Mucosa of gallbladder (tissue), 1 donor: ENCODE measurements at regions not wholly inside any gene's neighbourhood (a gene's known extent, or its start where the extent isn't known, plus 50 kb on each side); places are given as distances from the start of the nearest gene placed in this dataset.
"Not testable (repeated sequence)": the region's sequence is repeated elsewhere in the genome, so short reads cannot be mapped to it uniquely, and the experiment has no call there.

Experiments
- DNase-seq: peaks from one replicate; pipeline ENCODE4 v3.0.0-alpha.2; 2020; ENCODE audit warnings: low spot score
- donor health status: DM: no; HTN: no; CAD: no.

- not testable (repeated sequence) for DNase-seq
Observed at GRCh38 chr5:17034992-17035391, 98.9 kb upstream of the MYO10 start.

DNA sequence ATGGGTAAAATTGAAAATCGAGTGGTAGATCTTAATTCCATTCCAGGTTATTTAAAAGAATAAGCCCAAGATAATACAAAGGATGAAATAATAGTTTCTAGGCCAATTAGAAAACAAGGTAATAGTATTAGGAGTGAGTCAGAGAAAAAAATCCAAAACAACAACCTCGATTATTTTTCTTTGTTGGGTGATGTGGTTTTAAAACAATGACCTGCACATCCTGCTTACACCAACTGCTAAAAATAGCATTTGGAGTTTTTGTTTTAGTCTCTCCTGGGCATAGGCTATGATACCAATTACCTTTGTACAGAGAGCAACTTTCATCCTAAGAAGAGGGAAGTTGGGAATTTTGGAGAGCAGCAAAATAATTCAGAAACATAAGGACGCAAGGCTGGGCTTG, 101.7 kb upstream of the MYO10 start:
- DNase-seq, result no peak

GRCh38 chr5:17039170-17039569, 103.1 kb upstream of the MYO10 start:
- DNase-seq, result no peak

- no peak for DNase-seq
Observed at GRCh38 chr5:17042041-17042440, 106.0 kb upstream of the MYO10 start.

DNA sequence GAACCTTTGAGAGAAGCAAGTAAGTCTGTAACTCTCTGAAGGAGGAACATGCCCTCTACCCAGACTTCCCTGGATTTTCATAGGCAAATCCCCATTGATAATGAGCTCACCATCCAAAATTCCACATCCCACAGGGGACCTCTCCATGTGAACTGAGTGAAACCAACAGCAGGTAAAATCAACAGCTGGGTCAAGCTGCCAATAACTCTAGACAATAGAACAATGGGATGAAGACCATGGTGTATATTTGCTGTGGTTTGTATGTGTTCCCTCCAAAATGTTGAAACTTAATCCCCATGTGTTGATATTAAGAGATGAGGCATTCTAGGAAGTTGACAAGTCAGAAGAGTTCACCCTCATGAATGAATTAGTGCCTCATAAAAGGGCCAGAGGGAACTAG, 110.2 kb upstream of the MYO10 start:
- no peak for DNase-seq

- DNase-seq, result no peak
Observed at GRCh38 chr5:17050236-17050635, 114.1 kb upstream of the MYO10 start.

DNA sequence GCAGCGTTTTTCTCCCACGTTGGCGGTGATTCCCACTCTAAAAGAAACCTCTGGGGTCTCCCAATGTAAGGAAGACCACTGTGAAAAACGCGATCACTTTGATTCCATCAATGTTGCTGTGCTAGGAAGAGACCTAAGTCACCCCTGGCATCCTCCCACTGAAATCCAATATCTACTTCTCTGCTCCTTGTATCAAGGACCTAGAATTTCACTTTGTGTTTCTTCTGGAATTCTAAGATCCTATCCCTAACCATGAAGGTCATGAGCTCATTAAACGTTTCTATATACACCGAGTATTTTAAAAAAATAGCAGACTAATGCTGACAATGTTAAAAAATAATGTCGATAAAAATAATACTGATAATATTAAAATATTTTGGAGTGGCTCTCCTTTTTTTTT, 118.8 kb upstream of the MYO10 start:
- no peak for DNase-seq

GRCh38 chr5:17056141-17056631, 120.1 kb upstream of the MYO10 start:
- DNase-seq, result no peak

DNA sequence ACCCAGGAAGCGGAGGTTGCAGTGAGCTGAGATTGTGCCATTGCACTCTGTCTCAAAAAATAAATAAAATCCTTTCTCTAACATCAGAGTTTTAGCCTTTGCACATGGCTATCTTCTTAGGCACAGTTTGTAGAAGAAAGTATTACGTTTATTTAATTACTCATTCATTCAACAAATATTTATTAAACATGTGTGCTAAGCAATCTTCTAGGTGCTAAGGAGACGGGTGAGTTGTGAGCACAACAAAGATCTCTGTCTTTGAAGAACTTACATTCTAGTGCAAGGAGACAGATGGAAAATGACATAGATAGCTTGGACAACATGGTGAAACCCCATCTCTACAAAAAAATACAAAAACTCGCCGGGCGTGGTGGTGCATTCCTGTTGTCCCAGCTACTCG, 122.3 kb upstream of the MYO10 start:
- DNase-seq, result no peak

DNA sequence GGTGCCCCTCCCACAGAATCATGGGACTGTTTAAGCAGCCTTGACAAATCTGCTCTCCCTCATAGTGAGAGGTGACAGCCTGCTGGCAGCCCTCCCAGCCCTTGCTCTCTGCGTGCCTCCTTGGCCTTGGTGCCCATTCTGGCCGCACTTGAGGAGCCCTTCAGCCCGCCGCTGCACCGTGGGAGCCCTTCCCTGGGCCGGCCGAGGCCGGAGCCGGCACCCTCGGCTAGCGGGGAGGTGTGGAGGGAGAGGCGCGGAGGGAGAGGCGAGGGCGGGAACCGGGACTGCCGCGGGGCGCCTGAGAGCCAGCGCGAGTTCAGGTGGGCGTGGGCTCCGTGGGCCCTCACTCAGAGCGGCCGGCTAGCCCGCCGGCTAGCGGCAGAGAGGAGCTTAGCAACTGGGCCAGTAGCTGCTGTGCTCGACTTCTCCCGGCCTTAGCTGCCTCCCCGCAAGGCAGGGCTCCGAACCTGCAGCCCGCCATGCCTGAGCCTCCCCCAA, 125.9 kb upstream of the MYO10 start:
- no peak for DNase-seq

- DNase-seq, result not testable (repeated sequence)
Observed at GRCh38 chr5:17062741-17063140, 126.7 kb upstream of the MYO10 start.

DNA sequence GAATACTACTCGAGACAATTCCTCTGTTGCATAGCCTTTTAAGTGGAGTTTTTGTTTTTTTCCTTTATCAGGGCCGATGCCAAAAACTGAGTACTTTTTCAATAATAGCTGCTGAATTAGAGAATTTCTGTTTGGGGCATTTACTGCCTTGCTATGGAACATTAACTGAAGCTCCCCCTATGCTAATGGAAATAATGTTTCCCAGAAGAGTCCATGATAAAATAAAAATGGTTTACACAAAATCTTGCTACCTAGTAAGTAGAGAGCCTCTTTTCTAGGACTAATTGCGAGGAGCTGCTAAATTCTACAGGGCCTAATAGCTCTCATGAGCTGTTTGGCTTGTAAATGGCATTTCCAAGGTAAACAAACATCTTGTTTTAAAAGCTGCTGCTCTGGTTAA, 128.2 kb upstream of the MYO10 start:
- DNase-seq, result no peak

DNA sequence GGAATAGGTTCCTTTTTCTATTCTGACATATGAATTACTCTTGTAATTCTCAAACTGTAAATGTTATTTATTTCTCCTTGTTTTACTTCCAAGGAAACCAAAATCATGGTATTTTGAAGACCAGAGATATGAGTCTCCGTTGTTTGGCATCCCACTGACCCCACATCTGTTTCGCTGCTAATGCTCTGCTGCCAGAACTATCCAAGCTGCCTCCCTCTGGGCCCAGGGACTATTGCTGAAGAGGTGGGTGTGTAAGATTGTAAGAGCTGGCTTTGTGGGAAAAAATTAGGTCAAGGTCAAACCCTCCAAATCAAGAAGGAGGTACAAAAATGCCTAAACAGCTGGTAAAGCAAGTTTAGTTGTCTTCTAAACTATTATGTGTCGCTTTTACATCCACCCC, 129.4 kb upstream of the MYO10 start:
- no peak for DNase-seq

- not testable (repeated sequence) for DNase-seq
Observed at GRCh38 chr5:17066026-17066425, 129.9 kb upstream of the MYO10 start.

DNA sequence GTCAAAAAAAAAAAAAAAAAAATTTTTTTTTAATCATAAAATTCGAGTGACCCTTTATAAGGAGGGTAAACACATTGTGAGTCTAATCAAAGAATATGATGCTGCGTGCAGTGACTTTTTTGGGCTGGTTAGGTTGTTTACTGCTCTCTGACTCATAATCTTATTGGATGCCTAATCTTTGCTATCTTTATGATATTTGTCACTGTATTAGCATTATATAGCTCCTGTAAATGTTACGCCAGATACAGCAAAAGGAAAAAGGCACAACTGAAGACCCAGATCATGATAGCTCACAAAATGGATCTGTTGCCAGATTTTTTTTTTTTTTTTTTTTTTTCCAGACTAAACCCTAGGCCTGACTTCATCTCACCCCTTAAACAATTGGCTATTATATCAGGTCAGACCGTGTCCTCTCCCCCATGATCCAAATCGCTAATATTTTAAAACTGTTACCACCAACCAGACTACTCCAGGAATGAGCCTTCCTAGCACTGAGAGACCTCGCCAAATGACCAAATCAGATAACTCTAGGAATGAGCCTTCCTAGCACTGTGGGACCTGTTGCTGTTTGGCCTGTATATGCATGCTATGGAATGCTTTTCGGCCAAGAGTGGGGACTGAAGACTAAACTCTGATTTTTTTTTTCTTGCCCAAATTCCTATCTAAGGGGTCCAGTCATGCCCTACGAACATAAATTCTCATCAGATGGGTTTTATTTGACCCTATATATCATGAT, 131.7 kb upstream of the MYO10 start:
- no peak for DNase-seq

- no peak for DNase-seq
Observed at GRCh38 chr5:17069995-17070511, 134.0 kb upstream of the MYO10 start.

DNA sequence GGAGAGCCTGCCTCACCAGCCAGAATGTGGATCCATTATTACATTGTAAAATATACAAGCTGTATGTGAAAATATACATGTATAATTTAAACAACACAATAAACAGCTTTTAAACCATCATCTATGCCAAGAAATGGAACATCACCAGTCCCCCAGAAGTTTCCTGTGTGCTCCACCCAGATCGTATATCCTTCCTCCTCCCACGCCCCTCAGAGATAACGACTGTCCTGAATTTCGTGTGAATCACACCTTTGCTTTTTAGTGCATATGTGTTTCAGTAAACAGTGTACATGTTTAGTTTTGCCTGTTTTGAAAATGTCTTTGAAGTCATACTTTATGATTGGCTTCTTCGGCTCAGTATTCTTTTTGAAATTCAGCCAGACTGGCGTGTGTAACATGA, 134.6 kb upstream of the MYO10 start:
- DNase-seq, result no peak

DNA sequence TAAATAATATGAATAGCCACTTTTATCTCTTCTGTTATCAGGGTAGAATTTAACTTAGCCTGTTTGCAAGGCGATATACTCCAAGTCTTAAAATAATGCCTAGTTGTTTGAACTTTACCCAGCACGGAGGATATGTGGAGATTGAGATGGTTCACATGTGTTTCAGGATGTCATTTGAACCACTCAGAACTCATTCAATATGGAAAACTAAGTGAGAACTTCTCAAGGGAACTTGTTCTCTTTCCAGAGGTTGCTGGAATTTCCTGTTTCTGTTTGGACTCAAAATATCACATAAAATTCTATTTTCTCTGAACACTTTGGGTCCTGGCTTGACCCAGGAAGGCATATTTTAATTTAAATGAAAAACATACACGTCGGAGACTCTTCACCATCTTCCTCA, 139.1 kb upstream of the MYO10 start:
- no peak for DNase-seq

GRCh38 chr5:17076272-17076671, 140.2 kb upstream of the MYO10 start:
- DNase-seq, result no peak

DNA sequence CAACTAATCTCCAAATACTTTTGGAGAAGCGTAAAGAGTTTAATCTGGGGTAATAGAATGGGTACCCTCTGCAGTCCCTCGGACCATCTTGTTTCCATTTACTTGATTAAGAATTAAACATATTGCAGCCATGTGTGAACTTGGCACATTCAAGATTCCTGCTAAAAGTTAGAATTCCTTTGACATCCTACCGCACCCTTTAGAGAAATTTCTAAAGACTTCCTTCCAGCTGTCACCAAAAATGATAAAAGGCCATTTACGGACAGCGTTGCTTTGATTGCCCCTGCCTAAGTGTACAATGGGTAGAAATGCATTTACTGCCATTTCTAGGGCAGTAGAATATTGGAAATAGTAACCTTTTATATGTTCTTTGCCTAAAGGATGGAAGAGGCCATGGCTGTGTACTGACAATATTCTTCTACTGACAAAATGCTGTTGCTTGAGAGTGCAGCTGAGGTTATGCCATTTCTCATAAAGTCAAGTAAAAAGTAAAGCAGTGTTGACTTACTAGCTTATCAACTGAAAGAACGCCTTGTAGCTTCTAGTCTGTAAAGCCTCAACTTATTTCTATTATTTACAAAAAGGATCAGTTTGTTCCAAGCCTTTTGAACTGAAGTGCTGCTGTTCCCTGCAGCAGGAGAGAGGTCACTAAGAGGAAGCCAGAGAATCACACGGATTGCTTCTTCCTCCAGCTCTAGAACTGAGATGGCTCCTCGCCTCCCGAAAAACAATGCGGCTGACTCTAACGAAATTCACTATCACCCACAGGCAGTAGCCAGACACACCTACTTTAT, 139.8 kb upstream of the BASP1 start:
- no peak for DNase-seq

DNA sequence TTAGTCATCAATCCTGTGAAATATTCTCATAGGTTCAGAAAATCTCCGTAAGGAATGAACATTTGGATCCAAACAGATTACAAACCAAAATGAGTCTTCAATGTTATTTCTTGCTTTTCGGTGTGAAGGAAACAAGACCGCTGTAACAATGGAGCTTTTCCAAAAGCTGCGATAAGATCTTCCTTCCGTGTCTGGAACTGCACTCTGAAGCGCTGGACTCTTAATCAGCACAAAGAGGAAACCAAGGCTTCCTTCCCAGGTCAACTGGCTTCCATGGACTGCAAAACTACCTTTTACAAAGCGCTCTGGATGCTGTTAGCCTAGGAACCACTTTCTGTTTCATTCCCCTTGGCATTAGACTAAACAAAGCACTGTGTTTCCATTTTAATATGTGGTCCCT, 137.9 kb upstream of the BASP1 start:
- DNase-seq, result no peak

DNA sequence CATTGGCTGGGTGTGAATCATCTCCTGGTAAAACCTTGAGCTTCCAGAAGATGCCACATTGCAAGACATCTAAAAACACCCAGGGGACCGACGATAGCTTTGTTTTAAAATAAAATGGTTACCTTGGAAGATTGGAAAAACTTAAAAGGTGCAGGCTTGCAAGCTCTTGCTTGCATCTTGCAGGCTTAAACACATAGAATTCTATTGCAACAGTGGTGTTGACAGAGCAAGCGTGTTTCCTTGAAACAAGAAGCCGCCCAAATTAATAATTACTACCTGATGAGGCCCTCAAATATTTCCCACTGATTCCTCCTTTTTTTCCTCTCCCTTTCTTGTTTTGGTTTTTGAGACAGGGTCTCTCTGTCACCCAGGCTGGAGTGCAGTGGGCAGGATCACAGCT, 137.1 kb upstream of the BASP1 start:
- DNase-seq, result no peak

DNA sequence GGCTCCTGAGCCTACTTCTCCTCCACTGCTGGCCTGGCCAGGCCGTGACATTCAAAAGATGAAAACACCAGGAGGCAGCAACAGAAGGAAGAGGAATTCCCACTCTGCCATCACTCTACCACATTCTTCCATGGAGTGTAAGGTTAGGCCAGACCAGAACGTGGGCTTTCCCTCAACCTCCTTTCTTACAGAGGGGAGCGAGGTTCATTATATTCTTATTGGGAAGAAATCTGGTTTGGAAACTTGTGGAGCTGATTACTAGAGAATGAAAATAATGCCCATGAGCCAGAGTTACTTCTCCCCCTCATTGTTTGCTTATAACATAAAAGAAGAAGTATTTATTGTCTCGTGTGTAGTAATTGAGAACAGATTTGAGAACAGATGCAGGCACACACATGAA, 136.3 kb upstream of the BASP1 start:
- no peak for DNase-seq
